GM18519 (cell line): ENCODE measurements at regions not wholly inside any gene's neighbourhood (a gene's known extent, or its start where the extent isn't known, plus 50 kb on each side); places are given as distances from the start of the nearest gene placed in this dataset.

Experiments
- ATAC-seq: cut with Tn5 transposase; IDR thresholded peaks from one replicate; pipeline ENCODE4 v1.9.1; 2021; ENCODE audit warnings: mild to moderate bottlenecking, moderate library complexity; ENCODE audit not compliant: unreplicated experiment, low FRiP score

DNA sequence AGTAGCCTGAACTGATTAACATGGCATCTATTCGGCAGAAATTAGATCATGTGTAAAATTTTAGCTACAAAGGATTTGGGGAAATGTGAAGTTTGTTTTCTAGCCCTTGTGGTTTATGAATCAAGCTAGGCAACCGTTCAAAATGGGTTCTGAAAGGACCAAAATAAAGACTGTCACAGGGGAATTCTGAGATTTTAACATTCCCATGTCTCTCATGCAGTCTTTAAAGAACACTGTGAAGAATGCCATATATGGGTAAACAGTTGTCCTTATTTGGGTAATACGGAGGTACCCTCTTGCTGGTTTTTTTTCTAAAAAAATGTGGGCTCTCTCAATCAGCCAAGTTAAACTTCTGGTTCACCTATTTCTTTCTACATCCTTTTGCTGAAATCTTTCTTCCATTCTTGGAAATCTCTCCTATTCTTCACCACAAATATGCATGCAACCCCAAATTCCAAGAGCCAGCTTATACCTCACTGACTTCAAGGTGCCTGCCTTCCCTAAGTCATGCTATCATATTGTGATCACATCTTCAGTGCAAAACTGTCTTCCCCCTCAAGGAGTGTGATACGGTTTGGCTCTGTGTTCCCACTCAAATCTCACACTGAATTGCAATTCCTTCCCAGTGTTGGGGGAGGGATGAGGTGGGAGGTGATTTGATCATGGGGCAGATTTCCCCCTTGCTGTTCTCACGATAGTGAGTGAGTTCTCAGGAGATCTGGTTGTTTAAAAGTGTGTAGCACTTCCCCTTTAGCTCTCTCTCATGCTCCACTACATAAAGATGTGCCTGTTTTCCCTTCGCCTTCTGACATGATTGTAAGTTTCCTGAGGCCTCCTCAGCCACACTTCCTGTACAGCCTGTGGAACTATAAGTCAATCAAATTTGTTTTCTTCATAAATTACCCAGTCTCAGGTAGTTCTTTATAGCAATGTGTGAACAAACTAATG, 308.7 kb downstream of the TTLL7 start:
- ATAC-seq: no peak

GRCh38 chr1:83682132-83682531, 316.8 kb downstream of the TTLL7 start:
- no peak for ATAC-seq

DNA sequence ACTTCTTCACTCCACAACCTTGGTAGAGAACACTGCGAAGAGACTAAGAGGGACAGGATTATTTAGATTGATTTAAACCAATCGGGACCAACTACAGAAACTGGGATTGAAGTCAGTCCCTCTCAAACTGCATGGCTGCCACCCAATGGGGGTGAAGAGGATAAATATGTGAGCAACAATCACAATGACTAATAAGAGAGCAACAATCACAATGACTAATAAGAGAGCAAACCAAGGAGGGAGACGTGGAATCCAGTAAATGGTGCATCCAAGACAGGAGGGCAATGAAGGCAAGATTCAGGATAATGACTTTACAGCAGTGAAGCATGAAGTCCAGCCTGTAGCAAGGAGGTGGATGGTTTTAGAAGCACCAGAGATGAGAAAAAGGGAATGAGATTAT, 322.8 kb downstream of the TTLL7 start:
- ATAC-seq: no peak

GRCh38 chr1:83673312-83673711, 325.6 kb downstream of the TTLL7 start:
- peak; percentile 85 for ATAC-seq

DNA sequence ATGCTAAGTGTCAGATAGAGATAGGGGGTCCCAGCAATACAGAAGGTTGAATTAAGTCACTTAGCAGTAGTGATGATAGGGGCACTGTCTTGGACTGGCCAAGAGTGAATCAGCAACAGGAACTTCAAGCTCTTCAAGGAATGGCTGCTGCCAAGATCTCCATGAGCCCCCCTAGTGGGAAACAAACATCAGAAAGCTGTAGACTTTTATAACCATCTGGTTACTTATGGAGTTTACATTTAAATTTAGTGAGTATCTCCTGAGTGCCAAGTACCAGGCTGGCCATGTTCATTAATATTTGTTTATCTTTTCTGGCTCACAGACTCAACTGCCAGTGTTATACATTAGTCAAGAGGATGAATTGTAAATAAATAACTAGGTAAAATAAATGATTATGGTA, 327.3 kb downstream of the TTLL7 start:
- ATAC-seq: no peak

DNA sequence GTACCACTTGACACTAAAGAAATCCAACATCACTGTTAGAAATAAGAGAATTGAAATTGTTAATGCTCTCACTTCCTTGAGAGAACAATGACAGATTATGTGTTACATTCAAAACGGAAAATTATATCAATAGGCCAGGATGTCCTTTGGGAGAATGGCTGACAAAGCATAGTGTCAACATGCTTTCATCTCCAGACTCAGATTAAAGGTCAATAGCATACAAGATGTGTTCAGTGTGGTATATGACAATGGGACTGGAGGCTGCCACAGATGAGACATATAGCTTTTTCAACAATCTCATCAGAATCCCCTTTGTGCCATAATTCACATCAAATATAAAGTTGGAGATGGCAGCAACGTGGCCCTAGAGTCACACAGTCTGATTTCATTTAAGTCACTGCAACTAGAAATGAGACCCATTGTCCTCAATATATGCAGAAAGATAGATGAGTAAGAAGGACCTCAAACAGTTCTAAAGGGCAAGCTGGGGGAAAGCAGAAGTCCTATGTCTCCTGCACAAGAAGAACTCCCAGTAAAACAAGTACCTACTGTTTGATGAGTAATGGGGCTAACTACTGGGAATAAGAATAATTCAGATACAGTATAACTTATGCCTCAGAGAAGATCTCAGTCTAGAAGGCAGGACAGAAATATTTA, 327.9 kb downstream of the TTLL7 start:
- no peak for ATAC-seq

GRCh38 chr1:83641796-83642443, 357.0 kb downstream of the TTLL7 start:
- no peak for ATAC-seq

GRCh38 chr1:83641206-83641658, 357.7 kb downstream of the TTLL7 start:
- no peak for ATAC-seq

DNA sequence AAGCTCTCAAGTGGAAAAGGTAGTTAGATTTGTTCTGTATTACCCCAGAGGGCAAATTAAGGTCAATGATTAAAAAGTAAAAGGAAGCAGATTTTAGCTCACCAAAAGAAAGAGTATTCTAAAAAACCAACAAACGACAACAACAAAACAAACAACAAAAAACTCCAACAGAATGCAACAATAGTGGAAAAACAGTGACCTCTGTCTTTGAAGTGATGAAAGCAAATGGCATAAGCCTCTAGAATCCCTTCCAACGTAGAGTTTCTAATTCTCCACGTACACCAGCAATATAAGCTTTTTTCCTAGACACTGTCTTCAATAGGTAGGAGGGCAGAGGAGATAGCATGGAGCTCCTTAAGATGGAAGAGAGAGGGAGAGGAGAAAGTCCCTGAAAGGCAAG, 359.1 kb downstream of the TTLL7 start:
- no peak for ATAC-seq

DNA sequence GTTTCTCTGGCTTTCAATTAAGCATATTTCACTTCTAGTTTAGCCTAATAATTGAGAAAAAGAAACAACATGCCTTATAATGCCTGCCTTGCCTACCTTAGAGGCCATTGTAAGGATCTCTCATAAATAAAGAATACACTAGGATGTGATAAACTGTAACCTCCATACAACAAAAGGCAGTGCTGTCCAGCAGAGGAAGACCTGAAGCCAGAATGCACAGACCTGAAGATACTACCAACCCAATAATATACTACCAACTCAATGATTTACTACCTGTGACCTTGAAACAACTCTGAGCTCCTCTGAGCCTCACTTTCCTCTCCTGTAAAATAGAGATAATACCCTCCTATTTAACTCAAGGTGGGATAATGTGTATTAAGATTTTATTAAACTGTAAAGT, 361.3 kb downstream of the TTLL7 start:
- no peak for ATAC-seq

DNA sequence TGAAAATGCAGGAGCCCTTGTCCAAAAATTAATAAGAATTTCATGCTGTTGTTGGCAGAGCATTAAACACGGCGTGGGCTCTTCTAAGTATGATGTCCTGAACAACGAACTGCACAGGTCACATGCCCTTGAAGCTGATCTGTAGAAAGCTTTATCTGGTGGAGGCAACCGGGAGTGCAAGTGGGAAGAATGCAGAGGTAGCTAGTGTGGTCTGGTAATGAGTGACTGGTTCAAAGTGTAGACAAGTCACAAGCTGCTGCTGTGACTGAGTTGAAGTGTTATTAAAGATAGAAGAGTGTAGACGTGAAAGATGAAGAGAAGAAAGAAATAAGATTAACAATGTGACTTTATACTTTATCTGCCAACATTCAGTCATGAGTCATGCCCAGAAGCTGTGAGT, 361.9 kb downstream of the TTLL7 start:
- no peak for ATAC-seq

DNA sequence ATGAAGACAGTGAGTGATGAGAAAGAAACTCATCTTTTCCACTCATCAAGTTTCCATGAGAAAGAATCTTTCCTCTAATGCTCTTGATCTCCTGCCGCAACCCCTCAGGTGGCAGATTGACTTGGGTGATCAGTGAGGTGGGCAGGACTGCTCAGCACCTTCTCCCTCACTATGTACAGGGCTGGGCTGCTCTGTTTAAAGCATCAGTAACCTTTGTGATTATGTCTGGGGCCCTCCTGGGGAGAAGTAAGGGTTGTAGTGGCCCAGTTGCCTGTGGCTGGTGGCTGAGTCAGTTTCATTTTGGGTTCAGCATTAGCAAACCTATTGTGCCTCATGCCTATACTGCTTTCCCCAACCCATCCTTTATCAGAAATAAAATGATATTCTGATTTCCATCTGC, 366.0 kb downstream of the TTLL7 start:
- ATAC-seq: no peak

GRCh38 chr1:83631851-83632250, 367.1 kb downstream of the TTLL7 start:
- ATAC-seq: no peak

DNA sequence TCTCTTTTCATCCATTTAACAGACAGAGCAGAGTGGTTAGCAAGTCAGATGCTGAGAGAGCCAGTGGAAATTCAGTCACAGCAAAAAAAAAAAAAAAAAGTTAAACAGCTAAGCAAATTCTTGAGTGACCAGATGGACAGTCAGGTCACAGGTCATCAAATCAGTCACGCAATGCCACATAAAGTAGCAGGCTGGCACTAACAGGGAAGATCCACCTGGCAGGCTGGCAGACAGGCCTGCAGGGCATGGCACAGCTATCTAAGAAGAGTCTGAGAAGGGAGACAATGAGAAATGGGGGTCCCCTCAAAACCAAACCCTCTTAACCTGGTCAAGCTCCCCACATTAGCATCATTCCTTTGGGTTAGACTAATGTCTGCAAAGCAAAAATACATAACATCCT, 371.9 kb downstream of the TTLL7 start:
- ATAC-seq: no peak

- ATAC-seq: no peak
Observed at GRCh38 chr1:83626603-83627002, 372.3 kb downstream of the TTLL7 start.

GRCh38 chr1:83625646-83626045, 373.3 kb downstream of the TTLL7 start:
- no peak for ATAC-seq

DNA sequence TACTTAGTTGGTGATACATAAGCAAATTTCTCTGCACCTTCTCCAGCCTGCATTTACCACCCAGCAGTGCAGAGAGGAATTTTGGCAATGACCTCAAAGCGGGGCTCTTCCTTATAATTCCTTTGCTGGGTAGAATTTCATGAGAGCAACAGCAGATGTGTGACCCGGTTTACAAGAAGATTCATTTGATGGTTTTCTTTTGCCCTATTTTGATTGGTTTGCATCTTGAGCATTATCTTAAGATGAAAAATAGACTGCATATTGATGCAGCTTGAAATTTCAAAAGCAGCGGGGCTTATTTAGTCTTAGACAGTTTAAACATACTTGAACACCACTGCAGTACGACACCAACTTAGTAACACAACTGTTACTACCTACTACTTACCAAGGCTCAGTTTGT, 378.9 kb downstream of the TTLL7 start:
- no peak for ATAC-seq

DNA sequence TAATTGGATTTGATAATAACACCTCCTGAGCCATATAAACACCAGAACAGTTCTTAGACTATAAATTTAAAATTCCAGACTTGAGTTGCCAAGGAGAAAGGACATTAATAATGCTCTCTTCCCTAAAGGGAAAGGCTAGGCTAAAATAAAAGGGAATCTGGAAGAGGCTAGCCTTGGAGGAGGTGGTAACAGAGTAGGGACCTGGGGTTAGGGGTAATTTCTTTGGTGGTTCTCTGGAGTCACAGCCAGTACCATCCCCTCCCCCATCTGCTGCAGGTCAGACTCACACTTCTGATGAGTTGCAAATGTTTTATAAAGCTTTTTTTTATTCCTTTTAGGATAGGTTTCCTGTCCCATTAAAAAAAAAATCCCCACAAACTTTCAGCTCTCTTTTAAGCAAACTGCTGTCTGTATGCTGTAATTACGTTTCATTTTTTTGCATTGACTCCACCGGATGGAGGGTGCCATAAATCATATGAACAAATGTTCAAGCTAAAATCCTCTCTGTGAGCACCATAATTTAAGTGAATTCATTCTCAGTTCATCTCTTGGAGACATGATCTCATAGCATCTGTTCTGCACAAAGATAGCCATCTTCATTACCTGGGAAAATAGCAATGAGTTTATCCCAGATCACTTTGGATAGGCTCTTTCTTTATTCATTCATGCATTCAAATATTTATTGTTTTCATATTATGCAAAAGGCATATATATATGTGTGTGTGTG, 379.6 kb downstream of the TTLL7 start:
- ATAC-seq: no peak

GRCh38 chr1:83617883-83618282, 381.0 kb downstream of the TTLL7 start:
- no peak for ATAC-seq

GRCh38 chr1:83615370-83615769, 383.6 kb downstream of the TTLL7 start:
- ATAC-seq: no peak
